HG03103 (cell line): ENCODE measurements at regions not wholly inside any gene's neighbourhood (a gene's known extent, or its start where the extent isn't known, plus 50 kb on each side); places are given as distances from the start of the nearest gene placed in this dataset.

Experiments
- ATAC-seq: cut with Tn5 transposase; IDR thresholded peaks from one replicate; pipeline ENCODE4 v1.9.1; 2021; ENCODE audit warnings: low read depth; ENCODE audit not compliant: unreplicated experiment

DNA sequence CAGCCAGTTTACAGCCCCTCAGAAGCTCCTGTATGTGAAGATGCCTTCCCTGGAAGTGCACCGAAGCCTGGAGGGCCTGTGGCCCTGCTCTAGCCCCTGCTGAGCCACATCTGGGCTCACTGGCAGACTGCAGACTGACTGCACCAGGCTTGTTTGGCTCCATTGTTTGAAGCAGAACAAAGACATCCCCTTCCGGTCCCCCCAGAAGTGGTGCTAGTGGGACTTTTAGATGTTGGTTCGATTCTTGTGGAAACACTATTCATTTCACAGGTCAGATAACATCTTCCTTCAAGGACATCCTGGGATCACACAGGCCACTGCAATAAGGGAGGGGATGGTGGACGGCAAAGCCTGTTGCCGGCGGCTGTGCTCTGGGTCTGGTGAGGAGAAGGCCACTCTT is 57.8 kb upstream of the CBLN2 start:
- ATAC-seq, result no peak

DNA sequence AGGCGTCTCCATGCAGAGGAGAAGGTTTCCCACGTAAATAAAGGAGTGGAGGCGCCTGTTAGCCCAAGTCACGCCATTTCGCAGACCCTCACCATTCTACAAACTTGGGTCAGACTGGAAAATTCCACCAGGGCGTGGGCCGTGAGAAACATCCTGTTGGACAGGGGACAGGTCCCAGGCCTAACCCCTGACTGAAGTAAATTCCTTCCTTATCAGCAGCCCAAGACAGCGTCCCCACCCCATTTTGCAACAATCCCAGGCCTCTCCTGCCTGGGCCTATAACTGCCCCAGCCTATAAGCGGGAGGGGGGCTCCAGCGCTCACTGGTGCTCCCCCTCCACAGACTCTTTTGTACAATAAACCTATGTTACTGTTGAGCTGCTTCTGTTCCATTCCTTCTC is 57.3 kb upstream of the CBLN2 start:
- ATAC-seq, result no peak
